Esophagus muscularis mucosa (tissue), 4 donors: ENCODE measurements at regions not wholly inside any gene's neighbourhood (a gene's known extent, or its start where the extent isn't known, plus 50 kb on each side); places are given as distances from the start of the nearest gene placed in this dataset.

ENCODE experiments used
- CTCF ChIP-seq, 3 experiments: fragments of 200-600 bp in 2 of 3; fragments of 450-650 bp in 1 of 3; sonication (generic) in 2 of 3; IDR thresholded peaks; one replicate each; pipeline ENCODE4 v1.5.1; 2017 to 2019; ENCODE audit warnings: antibody characterized with exemption in 3 of 3, mild to moderate bottlenecking in 2 of 3, moderate library complexity in 1 of 3
- EP300 ChIP-seq: sonication (generic); formaldehyde crosslinking; IDR thresholded peaks from one replicate; pipeline ENCODE4 v1.6.1; 2017; ENCODE audit warnings: antibody characterized with exemption
- POLR2A ChIP-seq: fragments of 450-650 bp; IDR thresholded peaks from one replicate; pipeline ENCODE4 v1.6.1; 2017; ENCODE audit warnings: antibody characterized with exemption, moderate library complexity, mild to moderate bottlenecking, low read depth
- POLR2AphosphoS5 ChIP-seq, 2 donors: sonication (generic); formaldehyde crosslinking; IDR thresholded peaks; one replicate each; pipeline ENCODE4 v1.6.1; 2017; ENCODE audit warnings: antibody characterized with exemption in 2 of 2

DNA sequence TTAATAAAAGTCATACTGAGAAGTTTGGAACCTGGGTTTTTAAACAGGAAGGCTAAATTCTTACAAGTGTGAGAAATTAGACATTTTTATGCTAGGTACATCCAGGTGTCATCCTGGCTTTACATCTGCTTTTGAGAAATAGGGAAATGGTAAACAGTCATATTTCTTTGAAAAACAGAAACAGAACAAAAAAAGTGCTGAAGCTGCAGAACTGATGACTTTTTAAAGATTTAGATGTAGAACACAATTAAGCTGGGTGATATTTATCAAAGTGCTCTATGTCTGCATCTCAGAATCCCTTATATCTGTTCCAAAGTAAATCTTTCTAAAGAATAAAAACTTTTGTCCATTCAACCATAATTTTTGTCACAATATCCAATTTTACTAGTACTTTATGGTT is 282.9 kb upstream of the ATXN7L3B start:
- TF ChIP-seq EP300, result no peak
- no peak for TF ChIP-seq CTCF (IDR thresholded peaks at IDR 0.05)
- TF ChIP-seq POLR2AphosphoS5 (IDR thresholded peaks at IDR 0.05), result no peak
- no peak for TF ChIP-seq POLR2A
